Natural killer cell (primary cell): ENCODE measurements at regions not wholly inside any gene's neighbourhood (a gene's known extent, or its start where the extent isn't known, plus 50 kb on each side); places are given as distances from the start of the nearest gene placed in this dataset.

Experiments
- ATAC-seq, 3 donors: fragments of 150-1000 bp in 2 of 3; fragments of 200-7000 bp in 1 of 3; cut with Tn5 transposase; 1 replicate in 1 of 3; 2 replicates in 2 of 3; pipeline ENCODE4 v1.10.0; 2021; ENCODE audit warnings: mild to moderate bottlenecking in 2 of 3, moderate library complexity in 2 of 3
- DNase-seq, 2 donors: peaks; one replicate each; pipeline versions ENCODE4 v3.0.0 to v3.0.0-alpha.2; 2013 to 2021; ENCODE audit warnings: mixed read lengths in 1 of 2
- H3K27ac ChIP-seq: one replicate; pipeline ENCODE4 v1.5.1; 2013; ENCODE audit warnings: mild to moderate bottlenecking, low read length
- H3K27me3 ChIP-seq: one replicate; pipeline ENCODE4 v1.6.1; 2013; ENCODE audit warnings: low read length; ENCODE audit not compliant: control insufficient read depth, insufficient read depth
- H3K36me3 ChIP-seq: one replicate; pipeline ENCODE4 v1.6.1; 2013; ENCODE audit warnings: low read length; ENCODE audit not compliant: control insufficient read depth, insufficient read depth
- H3K4me1 ChIP-seq: one replicate; pipeline ENCODE4 v1.6.1; 2013; ENCODE audit warnings: low read length; ENCODE audit not compliant: control insufficient read depth, insufficient read depth
- H3K4me3 ChIP-seq: one replicate; pipeline ENCODE4 v1.5.1; 2013; ENCODE audit warnings: low read length
- H3K9me3 ChIP-seq: one replicate; pipeline ENCODE4 v1.6.1; 2013; ENCODE audit warnings: low read length; ENCODE audit not compliant: control insufficient read depth, insufficient read depth
- H3K27ac Mint-ChIP-seq, 2 donors: one replicate each; pipeline ENCODE4 v1.8.0; 2022; ENCODE audit warnings: mild to moderate bottlenecking in 2 of 2, mixed read lengths in 2 of 2, moderate library complexity in 1 of 2
- H3K27me3 Mint-ChIP-seq, 2 donors: one replicate each; pipeline ENCODE4 v1.8.0; 2022; ENCODE audit warnings: low read depth in 2 of 2, mixed read lengths in 2 of 2
- H3K36me3 Mint-ChIP-seq: one replicate; pipeline ENCODE4 v1.8.0; 2022; ENCODE audit warnings: mixed read lengths
- H3K4me1 Mint-ChIP-seq, 2 donors: one replicate each; pipeline ENCODE4 v1.8.0; 2022; ENCODE audit warnings: mixed read lengths in 2 of 2
- H3K4me3 Mint-ChIP-seq: one replicate; pipeline ENCODE4 v1.8.0; 2022; ENCODE audit warnings: mild to moderate bottlenecking, moderate library complexity, mixed read lengths
- H3K9me3 Mint-ChIP-seq, 2 donors: one replicate each; pipeline ENCODE4 v1.8.0; 2022; ENCODE audit warnings: mixed read lengths in 2 of 2
- WGBS: methylation state at CpG from one replicate; pipeline ENCODE4 v1.1.7; 2013; ENCODE audit warnings: missing lambda C conversion rate; ENCODE audit not compliant: insufficient coverage; 5-methylcytosine and 5-hydroxymethylcytosine counted together
- intact Hi-C: fragments of 100-400 bp; cut with micrococcal nuclease; formaldehyde crosslinking; loops from one replicate; pipeline ENCODE4 v1.14.2; 2022
- TF ChIP-seq, protein P1 (sequence below): fragments of 200-600 bp; IDR thresholded peaks from one replicate; pipeline ENCODE4 v1.8.0; 2022; ENCODE audit warnings: antibody characterized with exemption

DNA sequence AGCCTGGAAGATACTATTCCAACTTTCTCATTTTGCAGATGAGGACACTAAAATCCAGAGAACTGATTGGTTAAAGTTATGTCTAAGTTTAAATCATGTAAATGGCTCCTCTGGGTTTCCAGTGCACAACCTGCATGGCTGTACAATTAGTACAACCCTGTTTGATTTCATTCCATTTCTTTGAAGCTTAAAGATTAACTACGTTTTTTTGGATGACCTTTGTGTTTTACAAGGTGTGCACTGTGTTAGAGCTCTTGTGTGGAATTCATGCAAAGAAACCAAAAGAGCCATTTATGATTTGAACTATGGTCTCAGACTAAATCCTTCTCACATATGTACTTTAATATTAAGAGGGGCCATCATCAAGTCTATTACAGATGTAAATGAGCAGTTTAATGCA, 149.5 kb downstream of the TMEM168 start:
- Histone ChIP-seq H3K4me1 (no peaks in the 10 kb centered on the region), H3K9me3 (no peaks in the 10 kb centered on the region), H3K27ac (no peak overlapping the region), H3K36me3 (no peaks in the 10 kb centered on the region), H3K4me3 (no peak overlapping the region), H3K27me3 (no peaks in the 10 kb centered on the region)
- H3K4me1 Mint-ChIP-seq: no peaks in the 10 kb centered on the region
- H3K9me3 Mint-ChIP-seq: peaks cover 9 to 11% of the 10 kb centered on the region in 2 donors
- H3K27me3 Mint-ChIP-seq: peaks cover 0 to 3% of the 10 kb centered on the region in 2 donors
- ATAC-seq (no peak), DNase-seq (no peak)
- H3K4me3 Mint-ChIP-seq: no peak overlapping the region
- H3K36me3 Mint-ChIP-seq: no peaks in the 10 kb centered on the region
- no CpG with 5 or more reads among the region's 1 CpG for WGBS
- no peak overlapping the region for H3K27ac Mint-ChIP-seq
- TF ChIP-seq, protein P1, sequence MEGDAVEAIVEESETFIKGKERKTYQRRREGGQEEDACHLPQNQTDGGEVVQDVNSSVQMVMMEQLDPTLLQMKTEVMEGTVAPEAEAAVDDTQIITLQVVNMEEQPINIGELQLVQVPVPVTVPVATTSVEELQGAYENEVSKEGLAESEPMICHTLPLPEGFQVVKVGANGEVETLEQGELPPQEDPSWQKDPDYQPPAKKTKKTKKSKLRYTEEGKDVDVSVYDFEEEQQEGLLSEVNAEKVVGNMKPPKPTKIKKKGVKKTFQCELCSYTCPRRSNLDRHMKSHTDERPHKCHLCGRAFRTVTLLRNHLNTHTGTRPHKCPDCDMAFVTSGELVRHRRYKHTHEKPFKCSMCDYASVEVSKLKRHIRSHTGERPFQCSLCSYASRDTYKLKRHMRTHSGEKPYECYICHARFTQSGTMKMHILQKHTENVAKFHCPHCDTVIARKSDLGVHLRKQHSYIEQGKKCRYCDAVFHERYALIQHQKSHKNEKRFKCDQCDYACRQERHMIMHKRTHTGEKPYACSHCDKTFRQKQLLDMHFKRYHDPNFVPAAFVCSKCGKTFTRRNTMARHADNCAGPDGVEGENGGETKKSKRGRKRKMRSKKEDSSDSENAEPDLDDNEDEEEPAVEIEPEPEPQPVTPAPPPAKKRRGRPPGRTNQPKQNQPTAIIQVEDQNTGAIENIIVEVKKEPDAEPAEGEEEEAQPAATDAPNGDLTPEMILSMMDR: no peak
- intact Hi-C loops: no loop called here

DNA sequence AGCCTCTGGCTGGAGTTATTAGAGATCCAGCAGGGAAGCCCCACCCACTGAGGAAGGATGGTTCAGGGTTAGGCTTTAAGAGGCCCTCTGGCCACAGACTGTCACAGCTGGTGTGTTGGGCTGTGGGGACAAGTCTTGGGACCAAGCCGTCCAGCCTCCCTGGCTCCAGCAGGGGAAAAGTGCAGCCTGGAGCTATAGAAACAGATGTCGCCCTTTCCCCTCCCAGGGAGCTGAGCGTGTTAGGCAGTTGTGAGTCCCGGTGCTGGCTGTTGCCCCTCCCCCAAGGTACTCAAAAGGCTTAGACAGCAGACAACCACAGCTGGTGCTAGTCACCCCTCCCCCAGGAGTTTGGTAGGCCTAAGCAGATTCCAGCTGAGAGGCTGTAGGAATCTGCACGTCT, 143.4 kb downstream of the TMEM168 start:
- H3K9me3 ChIP-seq: peaks cover 9% of the 10 kb centered on the region
- Mint-ChIP-seq H3K9me3 (peaks cover 18 to 23% of the 10 kb centered on the region in 2 donors), H3K4me1 (no peaks in the 10 kb centered on the region), H3K36me3 (peaks cover 8% of the 10 kb centered on the region), H3K27me3 (no peaks in the 10 kb centered on the region), H3K4me3 (no peak overlapping the region), H3K27ac (no peak overlapping the region)
- H3K4me1 ChIP-seq: no peaks in the 10 kb centered on the region
- no peaks in the 10 kb centered on the region for H3K36me3 ChIP-seq
- TF ChIP-seq, protein P1: no peak
- intact Hi-C loops: no loop called here
- 46% methylated on average over 5 of the region's 5 CpGs for WGBS
- DNase-seq: no peak
- no peaks in the 10 kb centered on the region for H3K27me3 ChIP-seq
- ATAC-seq: no peak
- no peak overlapping the region for H3K27ac ChIP-seq
- no peak overlapping the region for H3K4me3 ChIP-seq

DNA sequence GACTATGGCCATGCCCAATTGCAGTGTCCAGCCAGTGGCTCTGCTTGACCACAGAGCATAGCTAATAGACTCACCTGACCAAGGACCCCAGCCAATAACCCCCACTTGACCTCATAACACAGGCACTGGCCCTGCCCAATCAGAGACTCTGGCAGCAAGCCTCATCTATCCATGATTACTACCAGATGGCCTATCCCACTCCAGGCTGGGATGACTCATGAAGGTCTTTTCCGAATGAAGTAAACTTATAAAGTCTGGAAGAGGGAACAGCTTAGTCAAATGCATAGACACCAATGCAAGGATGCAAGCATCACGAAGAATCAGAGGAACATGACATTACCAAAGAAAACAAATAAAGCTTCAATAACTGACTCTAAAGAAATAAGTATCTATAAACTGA, 141.4 kb downstream of the TMEM168 start:
- Histone ChIP-seq H3K27ac (no peak overlapping the region), H3K27me3 (no peaks in the 10 kb centered on the region), H3K9me3 (peaks cover 9% of the 10 kb centered on the region), H3K4me1 (no peaks in the 10 kb centered on the region), H3K36me3 (no peaks in the 10 kb centered on the region), H3K4me3 (no peak overlapping the region)
- no peaks in the 10 kb centered on the region for H3K4me1 Mint-ChIP-seq
- ATAC-seq (no peak), DNase-seq (no peak)
- H3K9me3 Mint-ChIP-seq: peaks cover 16 to 23% of the 10 kb centered on the region in 2 donors
- peaks cover 8% of the 10 kb centered on the region for H3K36me3 Mint-ChIP-seq
- intact Hi-C loops: no loop called here
- TF ChIP-seq, protein P1: no peak
- no peaks in the 10 kb centered on the region for H3K27me3 Mint-ChIP-seq
- no peak overlapping the region for H3K4me3 Mint-ChIP-seq
- WGBS: no CpG with 5 or more reads among the region's 2 CpGs
- H3K27ac Mint-ChIP-seq: no peak overlapping the region

GRCh38 chr7:112649560-112649959, 140.6 kb downstream of the TMEM168 start:
- H3K4me1 Mint-ChIP-seq: no peaks in the 10 kb centered on the region
- Histone ChIP-seq H3K4me3 (no peak overlapping the region), H3K36me3 (no peaks in the 10 kb centered on the region), H3K9me3 (peaks cover 9% of the 10 kb centered on the region), H3K4me1 (no peaks in the 10 kb centered on the region), H3K27me3 (no peaks in the 10 kb centered on the region), H3K27ac (no peak overlapping the region)
- no peaks in the 10 kb centered on the region for H3K27me3 Mint-ChIP-seq
- no peak overlapping the region for H3K4me3 Mint-ChIP-seq
- H3K27ac Mint-ChIP-seq: no peak overlapping the region
- intact Hi-C loops: no loop called here
- TF ChIP-seq, protein P1: no peak
- ATAC-seq (no peak), DNase-seq (no peak)
- peaks cover 8% of the 10 kb centered on the region for H3K36me3 Mint-ChIP-seq
- peaks cover 13 to 19% of the 10 kb centered on the region in 2 donors for H3K9me3 Mint-ChIP-seq
